PC-3 (cell line): ENCODE measurements at regions not wholly inside any gene's neighbourhood (a gene's known extent, or its start where the extent isn't known, plus 50 kb on each side); places are given as distances from the start of the nearest gene placed in this dataset.

Experiments
- CTCF ChIP-seq: fragments of 300-600 bp; sonication (generic); conservative IDR thresholded peaks from 2 replicates; pipeline ENCODE4 v1.5.1; 2017; ENCODE audit warnings: antibody characterized with exemption, low read depth, mild to moderate bottlenecking, low read length
- EZH2 ChIP-seq: fragments of 300-600 bp; sonication (generic); IDR thresholded peaks from one replicate; pipeline ENCODE4 v1.6.1; 2017; ENCODE audit warnings: antibody characterized with exemption, mild to moderate bottlenecking, low read length; ENCODE audit not compliant: unreplicated experiment
- EZH2phosphoT487 ChIP-seq: fragments of 300-600 bp; sonication (generic); IDR thresholded peaks from 2 replicates; pipeline ENCODE4 v1.6.1; 2018; ENCODE audit warnings: mild to moderate bottlenecking, antibody characterized with exemption, low read length, borderline replicate concordance

GRCh38 chr1:223489439-223489838, 96.2 kb downstream of the CCDC185 start:
- TF ChIP-seq CTCF (no peak), EZH2 (no peak), EZH2phosphoT487 (no peak)
